Tibial nerve (tissue), 3 donors: ENCODE measurements at regions not wholly inside any gene's neighbourhood (a gene's known extent, or its start where the extent isn't known, plus 50 kb on each side); places are given as distances from the start of the nearest gene placed in this dataset.

Experiments used
- POLR2A ChIP-seq, 2 donors: fragments of 450-650 bp; IDR thresholded peaks; one replicate each; pipeline ENCODE4 v1.6.1; 2017; ENCODE audit warnings: antibody characterized with exemption in 2 of 2, mild to moderate bottlenecking in 2 of 2, moderate library complexity in 2 of 2
- TF ChIP-seq, protein P1 (sequence below), 5 experiments: fragments of 200-600 bp in 3 of 5; fragments of 450-650 bp in 2 of 5; sonication (generic) in 3 of 5; IDR thresholded peaks; one replicate each; pipeline ENCODE4 v1.5.1; 2016 to 2019; ENCODE audit warnings: antibody characterized with exemption in 5 of 5, mild to moderate bottlenecking in 3 of 5, moderate library complexity in 2 of 5

DNA sequence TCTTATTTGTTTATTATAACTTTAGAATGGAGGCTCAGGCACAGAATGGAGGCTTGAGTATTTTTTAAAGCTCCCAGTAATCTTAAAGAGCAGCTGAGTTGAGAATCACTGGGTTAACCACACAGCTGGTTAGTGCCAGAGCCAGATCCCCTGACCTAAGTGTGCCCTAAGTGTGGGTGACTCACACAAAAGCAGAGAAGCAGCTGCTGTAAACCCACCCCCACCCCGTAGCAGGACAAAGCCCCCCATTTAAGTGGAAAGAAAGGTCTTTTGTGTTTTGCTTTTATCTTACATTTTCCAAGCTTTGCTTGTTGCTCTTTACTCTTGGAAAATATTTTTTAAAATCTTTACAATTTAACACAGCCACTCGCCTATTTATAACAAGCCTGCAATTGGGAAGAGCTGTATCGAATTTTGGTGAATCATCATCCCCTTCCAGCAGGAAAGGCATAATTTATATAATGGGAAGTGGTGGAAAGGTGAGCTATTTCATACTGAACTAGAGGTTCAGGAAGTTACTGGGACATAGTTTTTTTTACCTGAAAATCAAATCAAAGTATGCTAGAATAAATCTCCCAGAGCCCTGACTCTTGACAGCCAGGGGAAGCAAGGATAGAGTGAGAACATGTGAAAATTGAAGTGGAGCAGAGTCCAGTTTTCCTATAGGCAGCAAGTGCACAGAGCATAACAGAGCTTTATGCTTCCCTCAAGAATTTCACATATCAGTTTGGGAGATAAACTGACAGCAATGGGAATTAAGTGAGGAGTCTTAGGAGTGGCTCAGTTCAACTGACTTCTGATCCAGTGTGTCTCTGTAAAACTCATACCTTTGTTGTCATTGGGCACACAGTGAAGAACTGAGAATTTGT is 405.7 kb downstream of the AASDHPPT start:
- no peak for TF ChIP-seq POLR2A (IDR thresholded peaks at IDR 0.05)
- TF ChIP-seq, protein P1, sequence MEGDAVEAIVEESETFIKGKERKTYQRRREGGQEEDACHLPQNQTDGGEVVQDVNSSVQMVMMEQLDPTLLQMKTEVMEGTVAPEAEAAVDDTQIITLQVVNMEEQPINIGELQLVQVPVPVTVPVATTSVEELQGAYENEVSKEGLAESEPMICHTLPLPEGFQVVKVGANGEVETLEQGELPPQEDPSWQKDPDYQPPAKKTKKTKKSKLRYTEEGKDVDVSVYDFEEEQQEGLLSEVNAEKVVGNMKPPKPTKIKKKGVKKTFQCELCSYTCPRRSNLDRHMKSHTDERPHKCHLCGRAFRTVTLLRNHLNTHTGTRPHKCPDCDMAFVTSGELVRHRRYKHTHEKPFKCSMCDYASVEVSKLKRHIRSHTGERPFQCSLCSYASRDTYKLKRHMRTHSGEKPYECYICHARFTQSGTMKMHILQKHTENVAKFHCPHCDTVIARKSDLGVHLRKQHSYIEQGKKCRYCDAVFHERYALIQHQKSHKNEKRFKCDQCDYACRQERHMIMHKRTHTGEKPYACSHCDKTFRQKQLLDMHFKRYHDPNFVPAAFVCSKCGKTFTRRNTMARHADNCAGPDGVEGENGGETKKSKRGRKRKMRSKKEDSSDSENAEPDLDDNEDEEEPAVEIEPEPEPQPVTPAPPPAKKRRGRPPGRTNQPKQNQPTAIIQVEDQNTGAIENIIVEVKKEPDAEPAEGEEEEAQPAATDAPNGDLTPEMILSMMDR (IDR thresholded peaks at IDR 0.05), result no peak
